ENCODE measurements at regions not wholly inside any gene's neighbourhood (a gene's known extent, or its start where the extent isn't known, plus 50 kb on each side); places are given as distances from the start of the nearest gene placed in this dataset.

DNA sequence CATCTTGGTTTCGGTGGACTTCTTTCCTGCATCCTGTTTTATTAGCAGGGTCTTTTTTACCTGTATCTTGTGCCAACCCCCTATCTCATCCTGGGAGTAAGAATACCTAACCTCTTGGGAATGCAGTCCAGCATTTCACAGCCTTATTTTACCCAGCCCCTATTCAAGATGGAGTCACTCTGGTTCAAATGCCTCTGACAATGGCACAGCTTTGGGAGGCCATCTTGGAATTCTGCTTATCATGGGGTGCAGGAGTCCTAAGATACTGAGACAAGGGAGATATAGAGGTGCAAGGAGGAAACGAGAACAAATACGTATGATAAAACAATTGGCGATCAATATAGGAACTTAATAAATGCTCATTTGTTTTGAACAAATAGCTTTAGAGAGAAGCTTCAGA is 1682.2 kb upstream of the AGA start:
- H3K36me3 Mint-ChIP-seq (ENCODE audit: low read depth, unreplicated experiment), result no peaks in the 10 kb centered on the region
- no peaks in the 10 kb centered on the region for H3K79me2 ChIP-seq (ENCODE audit: insufficient read depth, low read length)
- H3K27me3 ChIP-seq (ENCODE audit: insufficient read depth, low read length), result no peaks in the 10 kb centered on the region
- DNase-seq (ENCODE audit: low read depth), result no peak
- no peak overlapping the region for H3K4me3 Mint-ChIP-seq (ENCODE audit: unreplicated experiment)
- no peak overlapping the region for H3K4me2 ChIP-seq (ENCODE audit: low read length)
- no peaks in the 10 kb centered on the region for H3K36me3 ChIP-seq (ENCODE audit: insufficient read depth, low read length)
- H3K9ac ChIP-seq (ENCODE audit: low read length), result no peak overlapping the region
- H3K27me3 Mint-ChIP-seq (ENCODE audit: low read depth, unreplicated experiment), result no peaks in the 10 kb centered on the region
- H3K4me3 ChIP-seq (ENCODE audit: insufficient read depth, low read depth, low read length), result no peak overlapping the region
- H3K4me1 ChIP-seq (ENCODE audit: insufficient read depth, low read length), result no peaks in the 10 kb centered on the region
- no peak overlapping the region for H3K27ac Mint-ChIP-seq (ENCODE audit: unreplicated experiment)
- H2AFZ ChIP-seq (ENCODE audit: low read depth, low read length), result no peak overlapping the region
- peaks cover 1% of the 10 kb centered on the region for H3K4me1 Mint-ChIP-seq (ENCODE audit: low read depth, unreplicated experiment)
- TF ChIP-seq, protein P1, sequence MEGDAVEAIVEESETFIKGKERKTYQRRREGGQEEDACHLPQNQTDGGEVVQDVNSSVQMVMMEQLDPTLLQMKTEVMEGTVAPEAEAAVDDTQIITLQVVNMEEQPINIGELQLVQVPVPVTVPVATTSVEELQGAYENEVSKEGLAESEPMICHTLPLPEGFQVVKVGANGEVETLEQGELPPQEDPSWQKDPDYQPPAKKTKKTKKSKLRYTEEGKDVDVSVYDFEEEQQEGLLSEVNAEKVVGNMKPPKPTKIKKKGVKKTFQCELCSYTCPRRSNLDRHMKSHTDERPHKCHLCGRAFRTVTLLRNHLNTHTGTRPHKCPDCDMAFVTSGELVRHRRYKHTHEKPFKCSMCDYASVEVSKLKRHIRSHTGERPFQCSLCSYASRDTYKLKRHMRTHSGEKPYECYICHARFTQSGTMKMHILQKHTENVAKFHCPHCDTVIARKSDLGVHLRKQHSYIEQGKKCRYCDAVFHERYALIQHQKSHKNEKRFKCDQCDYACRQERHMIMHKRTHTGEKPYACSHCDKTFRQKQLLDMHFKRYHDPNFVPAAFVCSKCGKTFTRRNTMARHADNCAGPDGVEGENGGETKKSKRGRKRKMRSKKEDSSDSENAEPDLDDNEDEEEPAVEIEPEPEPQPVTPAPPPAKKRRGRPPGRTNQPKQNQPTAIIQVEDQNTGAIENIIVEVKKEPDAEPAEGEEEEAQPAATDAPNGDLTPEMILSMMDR (IDR thresholded peaks at IDR 0.05; ENCODE audit: insufficient read depth, low read depth, low read length), result no peak
- no peaks in the 10 kb centered on the region for H4K20me1 ChIP-seq (ENCODE audit: insufficient read depth, low read length)
- no peaks in the 10 kb centered on the region for H3K9me3 Mint-ChIP-seq (ENCODE audit: unreplicated experiment)
- no peak overlapping the region for H3K27ac ChIP-seq (ENCODE audit: low read depth, low read length)
- H3K9me3 ChIP-seq (ENCODE audit: insufficient read depth, low read depth, low read length), result no peaks in the 10 kb centered on the region
- no peak for FAIRE-seq

DNA sequence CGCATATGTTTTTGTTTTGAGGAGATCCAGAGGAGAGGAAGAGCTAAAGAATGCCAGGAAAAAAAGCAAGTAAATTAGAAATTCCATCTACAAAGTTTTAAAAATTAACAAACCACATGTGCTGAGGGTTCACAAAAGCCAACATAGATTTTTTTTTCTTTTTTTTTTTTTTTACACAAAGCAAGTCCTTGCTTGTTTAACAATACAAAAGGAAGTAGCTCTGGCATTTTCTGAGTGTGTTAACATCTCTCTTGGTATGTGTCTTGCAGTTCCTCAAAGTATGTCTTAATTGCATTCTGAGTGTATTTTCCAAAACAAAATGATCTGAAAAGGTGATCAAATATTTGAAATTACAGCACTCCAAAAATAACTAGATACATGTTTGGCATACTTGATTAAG is 1682.7 kb upstream of the AGA start:
- Mint-ChIP-seq H3K27me3 (ENCODE audit: low read depth, unreplicated experiment) (no peaks in the 10 kb centered on the region), H3K36me3 (ENCODE audit: low read depth, unreplicated experiment) (no peaks in the 10 kb centered on the region), H3K27ac (ENCODE audit: unreplicated experiment) (no peak overlapping the region), H3K4me3 (ENCODE audit: unreplicated experiment) (no peak overlapping the region), H3K9me3 (ENCODE audit: unreplicated experiment) (no peaks in the 10 kb centered on the region), H3K4me1 (ENCODE audit: low read depth, unreplicated experiment) (peaks cover 1% of the 10 kb centered on the region)
- no peaks in the 10 kb centered on the region for H3K79me2 ChIP-seq (ENCODE audit: insufficient read depth, low read length)
- no peaks in the 10 kb centered on the region for H3K4me1 ChIP-seq (ENCODE audit: insufficient read depth, low read length)
- no peak overlapping the region for H3K27ac ChIP-seq (ENCODE audit: low read depth, low read length)
- no peak for TF ChIP-seq EZH2 (IDR thresholded peaks at IDR 0.05; ENCODE audit: insufficient read depth, low read length)
- TF ChIP-seq, protein P1 (IDR thresholded peaks at IDR 0.05; ENCODE audit: insufficient read depth, low read depth, low read length), result no peak
- H2AFZ ChIP-seq (ENCODE audit: low read depth, low read length), result no peak overlapping the region
- H3K4me2 ChIP-seq (ENCODE audit: low read length), result no peak overlapping the region
- no peaks in the 10 kb centered on the region for H3K36me3 ChIP-seq (ENCODE audit: insufficient read depth, low read length)
- no peaks in the 10 kb centered on the region for H4K20me1 ChIP-seq (ENCODE audit: insufficient read depth, low read length)
- H3K9ac ChIP-seq (ENCODE audit: low read length), result no peak overlapping the region
- DNase-seq (ENCODE audit: low read depth) (no peak), FAIRE-seq (no peak)
- H3K27me3 ChIP-seq (ENCODE audit: insufficient read depth, low read length), result no peaks in the 10 kb centered on the region
- no peak overlapping the region for H3K4me3 ChIP-seq (ENCODE audit: insufficient read depth, low read depth, low read length)
- no peaks in the 10 kb centered on the region for H3K9me3 ChIP-seq (ENCODE audit: insufficient read depth, low read depth, low read length)

DNA sequence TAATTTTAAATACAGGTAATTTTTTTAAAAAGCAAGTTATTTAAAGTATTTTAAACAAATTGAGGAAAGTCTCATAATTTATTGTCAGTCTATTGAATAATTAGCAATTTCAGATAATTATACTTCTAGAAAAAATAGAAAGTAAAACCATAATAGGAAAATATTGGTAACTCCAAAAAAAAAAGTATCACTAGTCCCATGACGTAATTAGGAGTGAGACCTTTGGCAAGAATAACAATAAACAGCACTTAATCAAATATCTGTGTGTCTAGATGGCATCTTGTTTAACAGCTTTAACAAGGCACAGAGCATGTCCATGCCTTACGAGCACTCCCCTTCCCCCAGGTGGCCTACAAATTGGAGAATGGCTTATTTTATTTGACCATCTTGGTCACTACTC is 1683.6 kb upstream of the AGA start:
- Histone ChIP-seq H3K27me3 (ENCODE audit: insufficient read depth, low read length) (no peaks in the 10 kb centered on the region), H3K79me2 (ENCODE audit: insufficient read depth, low read length) (no peaks in the 10 kb centered on the region), H3K4me2 (ENCODE audit: low read length) (no peak overlapping the region), H3K9me3 (ENCODE audit: insufficient read depth, low read depth, low read length) (no peaks in the 10 kb centered on the region), H3K9ac (ENCODE audit: low read length) (no peak overlapping the region), H3K36me3 (ENCODE audit: insufficient read depth, low read length) (no peaks in the 10 kb centered on the region), H2AFZ (ENCODE audit: low read depth, low read length) (no peak overlapping the region), H3K4me1 (ENCODE audit: insufficient read depth, low read length) (no peaks in the 10 kb centered on the region), H4K20me1 (ENCODE audit: insufficient read depth, low read length) (no peaks in the 10 kb centered on the region), H3K4me3 (ENCODE audit: insufficient read depth, low read depth, low read length) (no peak overlapping the region), H3K27ac (ENCODE audit: low read depth, low read length) (no peak overlapping the region)
- H3K27me3 Mint-ChIP-seq (ENCODE audit: low read depth, unreplicated experiment), result no peaks in the 10 kb centered on the region
- H3K9me3 Mint-ChIP-seq (ENCODE audit: unreplicated experiment), result no peaks in the 10 kb centered on the region
- TF ChIP-seq EZH2 (IDR thresholded peaks at IDR 0.05; ENCODE audit: insufficient read depth, low read length), result no peak
- TF ChIP-seq, protein P1 (IDR thresholded peaks at IDR 0.05; ENCODE audit: insufficient read depth, low read depth, low read length), result no peak
- H3K27ac Mint-ChIP-seq (ENCODE audit: unreplicated experiment), result no peak overlapping the region
- H3K4me1 Mint-ChIP-seq (ENCODE audit: low read depth, unreplicated experiment), result peaks cover 1% of the 10 kb centered on the region
- FAIRE-seq (no peak), DNase-seq (ENCODE audit: low read depth) (no peak)
- H3K36me3 Mint-ChIP-seq (ENCODE audit: low read depth, unreplicated experiment), result no peaks in the 10 kb centered on the region
- H3K4me3 Mint-ChIP-seq (ENCODE audit: unreplicated experiment), result no peak overlapping the region
